Pancreas (tissue), 10 donors: ENCODE measurements at regions not wholly inside any gene's neighbourhood (a gene's known extent, or its start where the extent isn't known, plus 50 kb on each side); places are given as distances from the start of the nearest gene placed in this dataset.
"Not testable (repeated sequence)": the region's sequence is repeated elsewhere in the genome, so short reads cannot be mapped to it uniquely, and the experiment has no call there.

Experiments
- ATAC-seq, 4 donors: fragments of 200-7000 bp; cut with Tn5 transposase; one replicate each; pipeline versions ENCODE4 v1.8.0 to v1.9.1; 2020; ENCODE audit warnings: mild to moderate bottlenecking in 4 of 4, moderate library complexity in 4 of 4
- DNase-seq, 6 donors: peaks; one replicate each; pipeline ENCODE4 v3.0.0-alpha.2; 2020
- FAIRE-seq: peaks from 2 replicates; lab custom pipeline; 2012; peaks lifted over from hg19 to GRCh38; lab: Jason Lieb, UNC
- H3K27ac ChIP-seq, 4 donors: fragments of 200-600 bp; sonication (generic); 1 replicate in 3 of 4; 2 replicates in 1 of 4; pipeline versions ENCODE4 v1.5.0 to v1.8.0; 2020
- H3K27me3 ChIP-seq, 4 donors: fragments of 200-600 bp; one replicate each; pipeline ENCODE4 v1.8.0; 2021
- H3K36me3 ChIP-seq, 3 donors: fragments of 200-600 bp; sonication (generic) in 1 of 3; one replicate each; pipeline versions ENCODE4 v1.5.0 to v1.8.0; 2020 to 2021
- H3K4me1 ChIP-seq, 3 donors: fragments of 200-600 bp; one replicate each; pipeline ENCODE4 v1.8.0; 2021
- H3K4me3 ChIP-seq, 4 donors: fragments of 200-600 bp; sonication (generic) in 2 of 4; one replicate each; pipeline versions ENCODE4 v1.5.0 to v1.8.0; 2020 to 2021
- H3K9me3 ChIP-seq, 4 donors: fragments of 200-600 bp; one replicate each; pipeline ENCODE4 v1.8.0; 2021
- CTCF ChIP-seq, 4 donors: fragments of 200-600 bp; sonication (generic) in 3 of 4; IDR thresholded peaks; one replicate each; pipeline versions ENCODE4 v1.5.0 to v1.8.0; 2021; ENCODE audit warnings: antibody characterized with exemption in 4 of 4
- WGBS, 2 donors: extraction: QIAGEN DNeasy Blood & Tissue Kit; methylation state at CpG; one replicate each; pipeline ENCODE4 v1.1.7; 2013; 5-methylcytosine and 5-hydroxymethylcytosine counted together
- intact Hi-C, 3 donors: fragments of 100-400 bp; cut with DNase I; formaldehyde crosslinking; loops; one replicate each; pipeline versions ENCODE4 v1.11.1 to v1.14.2; 2022
- donor health status: healthy with polysubstance abuse.
- donor health status: DM: no; HTN: no; CAD: no; lungs with moderate emphysema.
- donor health status: DM: no; HTN: no; CAD: no.
- donor health status: control.
- donor health status: control.
- donor health status: Bipolar disorder and iron deficiency.
- donor health status: DM: yes; HTN: yes; CAD: no.
- donor health status: DM: no; HTN: no; CAD: no.
- donor health status: DM: no; HTN: no; CAD: no.
- donor health status: DM: yes; HTN: yes; CAD: no.

DNA sequence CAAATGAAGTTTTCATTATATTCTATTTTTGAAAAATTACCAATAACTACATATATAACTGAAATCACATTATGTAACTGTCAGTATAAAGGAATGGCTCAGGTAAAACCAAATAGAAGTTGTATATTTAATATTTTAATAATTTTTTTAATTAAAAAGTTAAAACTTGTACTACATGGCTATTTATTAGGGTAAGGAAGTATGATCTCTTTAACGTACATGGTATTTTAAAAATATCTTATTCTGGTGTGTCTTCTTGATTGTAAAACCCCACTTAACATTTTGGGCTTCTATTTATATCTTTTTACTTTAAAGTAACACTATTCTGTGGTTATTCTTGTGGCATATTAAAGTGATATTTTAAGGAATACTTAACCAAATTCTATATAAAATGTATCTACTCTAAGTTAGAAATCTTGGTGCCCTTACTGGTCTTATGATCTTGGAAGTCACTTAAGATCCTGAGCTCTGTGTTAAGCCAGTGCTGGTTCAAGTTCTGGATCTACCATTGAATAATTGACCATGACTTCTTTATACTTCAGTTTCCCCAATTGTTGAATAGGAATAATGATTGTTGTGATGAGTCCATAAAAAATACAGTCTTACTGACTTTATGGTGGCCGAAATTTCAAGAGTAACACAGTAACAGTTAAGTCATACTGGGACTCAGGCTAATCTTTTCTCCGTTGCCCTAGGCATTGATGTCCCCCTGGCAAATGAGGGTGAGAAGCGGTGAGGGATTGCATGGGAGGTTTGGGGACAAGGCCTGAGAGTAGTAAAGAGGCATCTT lies 97.1 kb upstream of the TPTE start:
- H3K27ac ChIP-seq, H3K36me3 ChIP-seq, H3K9me3 ChIP-seq, H3K4me3 ChIP-seq, H3K4me1 ChIP-seq, DNase-seq, intact Hi-C loops, H3K27me3 ChIP-seq: not testable (repeated sequence)
- FAIRE-seq (peak; percentile 65), ATAC-seq (peak in 1 of 4 donors; percentile 6)
- 45% methylated on average over 4 of the region's 4 CpGs for WGBS, 2 donors

DNA sequence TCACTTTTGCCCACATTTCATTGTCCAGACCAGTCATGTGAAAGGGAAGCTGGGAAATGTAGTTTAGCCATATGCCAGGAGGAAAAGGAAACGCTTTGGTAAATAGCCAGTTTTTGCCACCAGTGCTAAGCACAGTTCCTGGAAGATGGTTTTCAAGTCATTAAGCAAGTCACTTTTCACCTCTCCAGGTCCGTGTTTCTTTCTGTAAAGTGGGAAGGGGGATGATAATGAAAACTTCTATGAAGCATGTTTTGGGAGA lies 96.6 kb upstream of the TPTE start:
- H3K4me3 ChIP-seq, H3K27ac ChIP-seq, H3K9me3 ChIP-seq, H3K36me3 ChIP-seq, DNase-seq, FAIRE-seq, H3K27me3 ChIP-seq, intact Hi-C loops, H3K4me1 ChIP-seq: not testable (repeated sequence)
- 11% methylated on average over 1 of the region's 2 CpGs; no CpG with 5 or more reads in 1 of the 2 donors for WGBS, 2 donors
- ATAC-seq = peak in 2 of 4 donors; percentile 1 to 20

GRCh38 chr21:10425856-10426255 lies 95.5 kb upstream of the TPTE start:
- H3K4me1 ChIP-seq = no peaks in the 10 kb centered on the region
- intact Hi-C loops = no loop called here
- 50 to 63% methylated on average over 3 of the region's 3 CpGs for WGBS, 2 donors
- ATAC-seq (no peak), DNase-seq (no peak), FAIRE-seq (no peak)
- no peak for TF ChIP-seq CTCF (IDR thresholded peaks at IDR 0.05)
- no peak overlapping the region for H3K27ac ChIP-seq
- H3K9me3 ChIP-seq = no peaks in the 10 kb centered on the region
- no peak overlapping the region for H3K4me3 ChIP-seq
- no peaks in the 10 kb centered on the region for H3K27me3 ChIP-seq
- H3K36me3 ChIP-seq = no peaks in the 10 kb centered on the region

DNA sequence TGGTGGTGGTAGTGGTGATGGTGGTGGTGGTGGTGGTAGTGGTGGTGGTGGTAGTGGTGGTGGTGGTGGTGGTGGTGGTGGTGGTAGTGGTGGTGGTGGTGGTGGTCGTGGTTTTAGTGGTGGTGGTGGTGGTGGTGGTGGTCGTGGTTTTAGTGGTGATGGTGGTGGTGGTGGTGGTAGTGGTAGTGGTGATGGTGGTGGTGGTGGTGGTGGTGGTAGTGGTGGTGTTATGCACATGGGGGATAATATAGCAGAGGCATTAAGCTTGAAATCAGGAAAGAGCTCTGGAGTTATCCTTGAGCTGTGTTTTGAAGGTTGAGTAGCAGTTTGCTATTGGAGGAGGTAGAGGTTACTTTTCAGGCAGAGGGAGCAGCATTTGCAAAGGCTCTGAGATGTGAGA lies 94.6 kb upstream of the TPTE start:
- FAIRE-seq, H3K36me3 ChIP-seq, DNase-seq, H3K4me3 ChIP-seq, H3K27me3 ChIP-seq, H3K9me3 ChIP-seq, H3K27ac ChIP-seq, ATAC-seq, intact Hi-C loops, H3K4me1 ChIP-seq: not testable (repeated sequence)
- WGBS, 2 donors = 30 to 31% methylated on average over 2 of the region's 2 CpGs

DNA sequence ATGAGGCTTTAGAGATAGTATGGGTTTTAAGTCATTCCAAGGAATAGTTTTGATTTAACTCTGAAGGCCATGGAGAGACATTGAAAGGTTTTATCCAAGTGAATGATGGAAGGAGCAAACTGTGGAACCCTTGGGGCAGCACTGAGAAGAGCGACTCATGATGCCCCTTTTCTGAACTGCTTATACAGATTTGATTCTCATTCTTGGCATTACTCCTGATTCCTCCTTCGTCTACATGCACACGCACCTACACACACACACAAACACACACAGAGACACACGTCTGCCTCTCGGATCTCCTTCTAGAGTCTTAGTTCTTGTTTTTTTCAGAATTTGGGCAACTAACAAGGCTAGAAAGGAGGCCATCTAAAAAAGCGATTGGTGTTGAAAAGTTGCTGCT lies 94.1 kb upstream of the TPTE start:
- 43 to 44% methylated on average over 6 of the region's 6 CpGs for WGBS, 2 donors
- DNase-seq, H3K4me3 ChIP-seq, intact Hi-C loops, H3K9me3 ChIP-seq, H3K27ac ChIP-seq, H3K4me1 ChIP-seq, FAIRE-seq, H3K36me3 ChIP-seq, H3K27me3 ChIP-seq: not testable (repeated sequence)
- ATAC-seq = peak in 1 of 4 donors; percentile 12

DNA sequence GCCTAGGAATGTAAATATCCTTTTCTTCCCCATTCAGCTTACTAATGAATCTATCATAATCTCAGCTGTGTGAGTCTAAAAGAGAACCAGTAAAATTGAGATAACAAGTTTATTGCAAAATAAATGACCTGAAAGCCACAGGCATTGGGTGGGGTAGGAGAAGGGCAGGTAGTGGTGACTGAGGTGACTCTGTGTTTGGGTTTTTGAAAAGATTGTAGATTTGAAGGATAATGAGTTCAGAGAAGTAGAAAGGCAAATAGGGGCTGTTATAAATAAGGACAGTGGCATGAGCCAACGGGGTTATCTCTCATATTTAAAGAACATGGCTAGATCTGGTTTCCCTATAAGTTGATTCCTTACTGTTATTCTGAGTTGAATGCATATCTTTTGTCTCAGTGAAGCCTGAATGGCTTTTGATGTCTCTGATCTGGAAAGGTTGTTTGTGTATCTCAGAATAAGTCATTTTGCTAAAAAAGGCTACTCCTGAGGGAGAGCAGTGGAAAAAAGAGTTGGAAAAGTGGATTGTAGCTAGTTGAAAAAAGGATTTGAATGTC lies 92.3 kb upstream of the TPTE start:
- H3K4me1 ChIP-seq, H3K36me3 ChIP-seq, H3K9me3 ChIP-seq, H3K4me3 ChIP-seq, H3K27ac ChIP-seq, ATAC-seq, DNase-seq, intact Hi-C loops, FAIRE-seq, H3K27me3 ChIP-seq: not testable (repeated sequence)
- 6 to 7% methylated on average over 1 of the region's 1 CpG for WGBS, 2 donors

- WGBS, 2 donors = 43 to 45% methylated on average over 1 of the region's 1 CpG
- no peak for TF ChIP-seq CTCF (IDR thresholded peaks at IDR 0.05)
- Histone ChIP-seq H3K27me3 (no peaks in the 10 kb centered on the region), H3K36me3 (no peaks in the 10 kb centered on the region), H3K27ac (no peak overlapping the region), H3K4me1 (no peaks in the 10 kb centered on the region), H3K4me3 (no peak overlapping the region), H3K9me3 (no peaks in the 10 kb centered on the region)
- ATAC-seq (peak in 2 of 4 donors; percentile 7 to 8), DNase-seq (no peak), FAIRE-seq (no peak)
- intact Hi-C loops = no loop called here
These were observed 91.4 kb upstream of the TPTE start for GRCh38 chr21:10430005-10430404.

- H3K27ac ChIP-seq, H3K4me3 ChIP-seq, H3K9me3 ChIP-seq, H3K4me1 ChIP-seq, intact Hi-C loops, FAIRE-seq, H3K27me3 ChIP-seq, H3K36me3 ChIP-seq: not testable (repeated sequence)
- 33 to 46% methylated on average over 6 of the region's 6 CpGs for WGBS, 2 donors
- DNase-seq (peak in 1 of 6 donors; percentile 28), ATAC-seq (peak in 2 of 4 donors; percentile 15 to 17)
These were observed 89.4 kb upstream of the TPTE start for GRCh38 chr21:10431995-10432394.

GRCh38 chr21:10432456-10432855 lies 88.9 kb upstream of the TPTE start:
- intact Hi-C loops, H3K9me3 ChIP-seq: not testable (repeated sequence)

DNA sequence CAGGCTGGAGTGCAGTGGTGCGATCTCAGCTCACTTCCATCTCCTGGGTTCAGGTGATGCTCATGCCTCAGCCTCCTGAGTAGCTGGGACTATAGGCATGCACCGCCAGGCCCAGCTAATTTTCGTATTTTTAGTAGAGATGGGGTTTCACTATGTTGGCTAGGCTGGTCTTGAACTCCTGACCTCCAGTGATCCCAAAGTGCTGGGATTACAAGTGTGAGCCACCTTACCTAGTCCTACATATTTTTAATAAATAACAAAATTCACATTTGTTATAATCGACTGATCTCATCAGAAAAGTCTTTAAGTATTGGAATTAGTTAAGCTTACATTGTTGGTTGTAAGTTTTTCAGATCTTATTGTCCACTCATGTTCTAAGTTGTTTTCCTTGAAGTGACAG lies 83.4 kb upstream of the TPTE start:
- H3K27me3 ChIP-seq, FAIRE-seq, DNase-seq, H3K9me3 ChIP-seq, H3K4me3 ChIP-seq, H3K27ac ChIP-seq, intact Hi-C loops, H3K36me3 ChIP-seq, ATAC-seq, H3K4me1 ChIP-seq: not testable (repeated sequence)
- WGBS, 2 donors = 32 to 40% methylated on average over 4 of the region's 4 CpGs

More at GRCh38 chr21:10432456-10432855, 88.9 kb upstream of the TPTE start:
- not testable (repeated sequence) for H3K36me3 ChIP-seq, ATAC-seq, FAIRE-seq, H3K4me1 ChIP-seq, H3K4me3 ChIP-seq, DNase-seq, H3K27me3 ChIP-seq, H3K27ac ChIP-seq
